H1 (cell line): ENCODE measurements at regions not wholly inside any gene's neighbourhood (a gene's known extent, or its start where the extent isn't known, plus 50 kb on each side); places are given as distances from the start of the nearest gene placed in this dataset.

Experiments
- CHD7 ChIP-seq: fragments of 300-600 bp; sonication (generic); IDR thresholded peaks from 2 replicates; pipeline ENCODE4 v1.7.1; 2012; ENCODE audit warnings: low read length, moderate library complexity, mild to moderate bottlenecking, inconsistent platforms; ENCODE audit not compliant: insufficient replicate concordance

- no peak for TF ChIP-seq CHD7
These were observed 497.5 kb downstream of the NR2F2 start (continued) for GRCh38 chr15:96827981-96828380.
